GM23338 (cell line): ENCODE measurements at regions not wholly inside any gene's neighbourhood (a gene's known extent, or its start where the extent isn't known, plus 50 kb on each side); places are given as distances from the start of the nearest gene placed in this dataset.

Source experiments
- CREB1 ChIP-seq: fragments of 250-450 bp; sonication (Bioruptor Pico); IDR thresholded peaks from 2 replicates; pipeline ENCODE4 v1.5.0; 2020; ENCODE audit warnings: low read depth, mild to moderate bottlenecking, moderate library complexity
- EZH2 ChIP-seq: fragments of 200-600 bp; sonication (generic); IDR thresholded peaks from one replicate; pipeline ENCODE4 v1.8.0; 2017; ENCODE audit warnings: antibody characterized with exemption, mild to moderate bottlenecking, low read depth; ENCODE audit not compliant: unreplicated experiment
- EZH2phosphoT487 ChIP-seq: fragments of 200-600 bp; sonication (generic); IDR thresholded peaks from one replicate; pipeline ENCODE4 v1.8.1; 2018; ENCODE audit warnings: antibody characterized with exemption; ENCODE audit not compliant: unreplicated experiment
- JUNB ChIP-seq: IDR thresholded peaks from one replicate; pipeline ENCODE4 v1.6.1; 2016; ENCODE audit warnings: antibody characterized with exemption; ENCODE audit not compliant: unreplicated experiment
- POLR2AphosphoS5 ChIP-seq: IDR thresholded peaks from 2 replicates; pipeline ENCODE4 v1.6.1; 2016; ENCODE audit warnings: antibody characterized with exemption, low read depth
- STAT1 ChIP-seq: IDR thresholded peaks from one replicate; pipeline ENCODE4 v1.6.1; 2016; ENCODE audit warnings: antibody characterized with exemption; ENCODE audit not compliant: unreplicated experiment
- ZNF114 ChIP-seq: fragments of 250-450 bp; sonication (Bioruptor Pico); IDR thresholded peaks from 2 replicates; pipeline ENCODE4 v1.5.0; 2020; ENCODE audit warnings: mild to moderate bottlenecking, moderate library complexity
- ZNF331 ChIP-seq: fragments of 250-450 bp; sonication (Bioruptor Pico); IDR thresholded peaks from 2 replicates; pipeline ENCODE4 v1.5.0; 2020; ENCODE audit warnings: low read depth, mild to moderate bottlenecking, moderate library complexity
- TF ChIP-seq, protein P1 (sequence below), 2 experiments: fragments of 200-600 bp in 1 of 2; sonication (generic) in 1 of 2; conservative IDR thresholded peaks; 2 replicates each; pipeline versions ENCODE4 v1.5.1 to v1.6.1; 2016 to 2017; ENCODE audit warnings: antibody characterized with exemption in 2 of 2, low read depth in 2 of 2, mild to moderate bottlenecking in 2 of 2, moderate library complexity in 1 of 2
- TF ChIP-seq, protein P2 (sequence below): IDR thresholded peaks from one replicate; pipeline ENCODE4 v1.6.1; 2018; ENCODE audit warnings: antibody characterized with exemption; ENCODE audit not compliant: unreplicated experiment
- TF ChIP-seq, protein P3 (sequence below): fragments of 250-450 bp; sonication (Bioruptor Pico); IDR thresholded peaks from 2 replicates; pipeline ENCODE4 v1.5.0; 2020; ENCODE audit warnings: mild to moderate bottlenecking, moderate library complexity
- TF ChIP-seq, protein P4 (sequence below): IDR thresholded peaks from 2 replicates; pipeline ENCODE4 v1.6.1; 2016; ENCODE audit warnings: antibody characterized with exemption

DNA sequence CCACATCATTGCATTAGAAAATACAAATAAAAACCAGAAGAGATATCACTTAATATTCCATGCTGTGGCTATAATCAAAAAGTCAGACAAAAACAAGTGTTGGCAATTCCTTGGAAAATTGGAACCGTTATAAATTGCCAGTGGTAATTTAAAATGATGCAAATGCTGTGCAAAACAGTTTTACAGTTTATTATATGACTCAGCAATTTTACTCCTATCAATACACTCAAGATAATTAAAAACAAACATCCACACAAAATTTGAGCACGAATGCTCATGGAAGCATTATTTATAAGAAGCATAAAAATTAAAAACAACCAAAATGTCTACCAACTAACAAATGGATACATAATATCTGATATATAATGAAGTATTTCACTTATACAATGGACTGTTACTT is 728.8 kb downstream of the CBLN2 start:
- TF ChIP-seq, protein P1, sequence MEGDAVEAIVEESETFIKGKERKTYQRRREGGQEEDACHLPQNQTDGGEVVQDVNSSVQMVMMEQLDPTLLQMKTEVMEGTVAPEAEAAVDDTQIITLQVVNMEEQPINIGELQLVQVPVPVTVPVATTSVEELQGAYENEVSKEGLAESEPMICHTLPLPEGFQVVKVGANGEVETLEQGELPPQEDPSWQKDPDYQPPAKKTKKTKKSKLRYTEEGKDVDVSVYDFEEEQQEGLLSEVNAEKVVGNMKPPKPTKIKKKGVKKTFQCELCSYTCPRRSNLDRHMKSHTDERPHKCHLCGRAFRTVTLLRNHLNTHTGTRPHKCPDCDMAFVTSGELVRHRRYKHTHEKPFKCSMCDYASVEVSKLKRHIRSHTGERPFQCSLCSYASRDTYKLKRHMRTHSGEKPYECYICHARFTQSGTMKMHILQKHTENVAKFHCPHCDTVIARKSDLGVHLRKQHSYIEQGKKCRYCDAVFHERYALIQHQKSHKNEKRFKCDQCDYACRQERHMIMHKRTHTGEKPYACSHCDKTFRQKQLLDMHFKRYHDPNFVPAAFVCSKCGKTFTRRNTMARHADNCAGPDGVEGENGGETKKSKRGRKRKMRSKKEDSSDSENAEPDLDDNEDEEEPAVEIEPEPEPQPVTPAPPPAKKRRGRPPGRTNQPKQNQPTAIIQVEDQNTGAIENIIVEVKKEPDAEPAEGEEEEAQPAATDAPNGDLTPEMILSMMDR (conservative IDR thresholded peaks at IDR 0.05; ENCODE audit: low read depth in 2 of 2) = no peak
- TF ChIP-seq POLR2AphosphoS5 = no peak
- TF ChIP-seq, protein P2, sequence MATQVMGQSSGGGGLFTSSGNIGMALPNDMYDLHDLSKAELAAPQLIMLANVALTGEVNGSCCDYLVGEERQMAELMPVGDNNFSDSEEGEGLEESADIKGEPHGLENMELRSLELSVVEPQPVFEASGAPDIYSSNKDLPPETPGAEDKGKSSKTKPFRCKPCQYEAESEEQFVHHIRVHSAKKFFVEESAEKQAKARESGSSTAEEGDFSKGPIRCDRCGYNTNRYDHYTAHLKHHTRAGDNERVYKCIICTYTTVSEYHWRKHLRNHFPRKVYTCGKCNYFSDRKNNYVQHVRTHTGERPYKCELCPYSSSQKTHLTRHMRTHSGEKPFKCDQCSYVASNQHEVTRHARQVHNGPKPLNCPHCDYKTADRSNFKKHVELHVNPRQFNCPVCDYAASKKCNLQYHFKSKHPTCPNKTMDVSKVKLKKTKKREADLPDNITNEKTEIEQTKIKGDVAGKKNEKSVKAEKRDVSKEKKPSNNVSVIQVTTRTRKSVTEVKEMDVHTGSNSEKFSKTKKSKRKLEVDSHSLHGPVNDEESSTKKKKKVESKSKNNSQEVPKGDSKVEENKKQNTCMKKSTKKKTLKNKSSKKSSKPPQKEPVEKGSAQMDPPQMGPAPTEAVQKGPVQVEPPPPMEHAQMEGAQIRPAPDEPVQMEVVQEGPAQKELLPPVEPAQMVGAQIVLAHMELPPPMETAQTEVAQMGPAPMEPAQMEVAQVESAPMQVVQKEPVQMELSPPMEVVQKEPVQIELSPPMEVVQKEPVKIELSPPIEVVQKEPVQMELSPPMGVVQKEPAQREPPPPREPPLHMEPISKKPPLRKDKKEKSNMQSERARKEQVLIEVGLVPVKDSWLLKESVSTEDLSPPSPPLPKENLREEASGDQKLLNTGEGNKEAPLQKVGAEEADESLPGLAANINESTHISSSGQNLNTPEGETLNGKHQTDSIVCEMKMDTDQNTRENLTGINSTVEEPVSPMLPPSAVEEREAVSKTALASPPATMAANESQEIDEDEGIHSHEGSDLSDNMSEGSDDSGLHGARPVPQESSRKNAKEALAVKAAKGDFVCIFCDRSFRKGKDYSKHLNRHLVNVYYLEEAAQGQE = no peak
- no peak for TF ChIP-seq EZH2
- no peak for TF ChIP-seq JUNB
- TF ChIP-seq, protein P3, sequence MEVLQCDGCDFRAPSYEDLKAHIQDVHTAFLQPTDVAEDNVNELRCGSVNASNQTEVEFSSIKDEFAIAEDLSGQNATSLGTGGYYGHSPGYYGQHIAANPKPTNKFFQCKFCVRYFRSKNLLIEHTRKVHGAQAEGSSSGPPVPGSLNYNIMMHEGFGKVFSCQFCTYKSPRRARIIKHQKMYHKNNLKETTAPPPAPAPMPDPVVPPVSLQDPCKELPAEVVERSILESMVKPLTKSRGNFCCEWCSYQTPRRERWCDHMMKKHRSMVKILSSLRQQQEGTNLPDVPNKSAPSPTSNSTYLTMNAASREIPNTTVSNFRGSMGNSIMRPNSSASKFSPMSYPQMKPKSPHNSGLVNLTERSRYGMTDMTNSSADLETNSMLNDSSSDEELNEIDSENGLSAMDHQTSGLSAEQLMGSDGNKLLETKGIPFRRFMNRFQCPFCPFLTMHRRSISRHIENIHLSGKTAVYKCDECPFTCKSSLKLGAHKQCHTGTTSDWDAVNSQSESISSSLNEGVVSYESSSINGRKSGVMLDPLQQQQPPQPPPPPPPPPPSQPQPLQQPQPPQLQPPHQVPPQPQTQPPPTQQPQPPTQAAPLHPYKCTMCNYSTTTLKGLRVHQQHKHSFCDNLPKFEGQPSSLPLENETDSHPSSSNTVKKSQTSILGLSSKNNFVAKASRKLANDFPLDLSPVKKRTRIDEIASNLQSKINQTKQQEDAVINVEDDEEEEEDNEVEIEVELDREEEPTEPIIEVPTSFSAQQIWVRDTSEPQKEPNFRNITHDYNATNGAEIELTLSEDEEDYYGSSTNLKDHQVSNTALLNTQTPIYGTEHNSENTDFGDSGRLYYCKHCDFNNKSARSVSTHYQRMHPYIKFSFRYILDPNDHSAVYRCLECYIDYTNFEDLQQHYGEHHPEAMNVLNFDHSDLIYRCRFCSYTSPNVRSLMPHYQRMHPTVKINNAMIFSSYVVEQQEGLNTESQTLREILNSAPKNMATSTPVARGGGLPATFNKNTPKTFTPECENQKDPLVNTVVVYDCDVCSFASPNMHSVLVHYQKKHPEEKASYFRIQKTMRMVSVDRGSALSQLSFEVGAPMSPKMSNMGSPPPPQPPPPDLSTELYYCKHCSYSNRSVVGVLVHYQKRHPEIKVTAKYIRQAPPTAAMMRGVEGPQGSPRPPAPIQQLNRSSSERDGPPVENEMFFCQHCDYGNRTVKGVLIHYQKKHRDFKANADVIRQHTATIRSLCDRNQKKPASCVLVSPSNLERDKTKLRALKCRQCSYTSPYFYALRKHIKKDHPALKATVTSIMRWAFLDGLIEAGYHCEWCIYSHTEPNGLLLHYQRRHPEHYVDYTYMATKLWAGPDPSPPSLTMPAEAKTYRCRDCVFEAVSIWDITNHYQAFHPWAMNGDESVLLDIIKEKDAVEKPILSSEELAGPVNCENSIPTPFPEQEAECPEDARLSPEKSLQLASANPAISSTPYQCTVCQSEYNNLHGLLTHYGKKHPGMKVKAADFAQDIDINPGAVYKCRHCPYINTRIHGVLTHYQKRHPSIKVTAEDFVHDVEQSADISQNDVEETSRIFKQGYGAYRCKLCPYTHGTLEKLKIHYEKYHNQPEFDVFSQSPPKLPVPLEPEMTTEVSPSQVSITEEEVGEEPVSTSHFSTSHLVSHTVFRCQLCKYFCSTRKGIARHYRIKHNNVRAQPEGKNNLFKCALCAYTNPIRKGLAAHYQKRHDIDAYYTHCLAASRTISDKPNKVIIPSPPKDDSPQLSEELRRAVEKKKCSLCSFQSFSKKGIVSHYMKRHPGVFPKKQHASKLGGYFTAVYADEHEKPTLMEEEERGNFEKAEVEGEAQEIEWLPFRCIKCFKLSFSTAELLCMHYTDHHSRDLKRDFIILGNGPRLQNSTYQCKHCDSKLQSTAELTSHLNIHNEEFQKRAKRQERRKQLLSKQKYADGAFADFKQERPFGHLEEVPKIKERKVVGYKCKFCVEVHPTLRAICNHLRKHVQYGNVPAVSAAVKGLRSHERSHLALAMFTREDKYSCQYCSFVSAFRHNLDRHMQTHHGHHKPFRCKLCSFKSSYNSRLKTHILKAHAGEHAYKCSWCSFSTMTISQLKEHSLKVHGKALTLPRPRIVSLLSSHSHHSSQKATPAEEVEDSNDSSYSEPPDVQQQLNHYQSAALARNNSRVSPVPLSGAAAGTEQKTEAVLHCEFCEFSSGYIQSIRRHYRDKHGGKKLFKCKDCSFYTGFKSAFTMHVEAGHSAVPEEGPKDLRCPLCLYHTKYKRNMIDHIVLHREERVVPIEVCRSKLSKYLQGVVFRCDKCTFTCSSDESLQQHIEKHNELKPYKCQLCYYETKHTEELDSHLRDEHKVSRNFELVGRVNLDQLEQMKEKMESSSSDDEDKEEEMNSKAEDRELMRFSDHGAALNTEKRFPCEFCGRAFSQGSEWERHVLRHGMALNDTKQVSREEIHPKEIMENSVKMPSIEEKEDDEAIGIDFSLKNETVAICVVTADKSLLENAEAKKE (CRISPR knock-in tag) = no peak
- no peak for TF ChIP-seq CREB1 (CRISPR knock-in tag)
- TF ChIP-seq EZH2phosphoT487 = no peak
- no peak for TF ChIP-seq ZNF331
- no peak for TF ChIP-seq ZNF114
- no peak for TF ChIP-seq STAT1
- TF ChIP-seq, protein P4, sequence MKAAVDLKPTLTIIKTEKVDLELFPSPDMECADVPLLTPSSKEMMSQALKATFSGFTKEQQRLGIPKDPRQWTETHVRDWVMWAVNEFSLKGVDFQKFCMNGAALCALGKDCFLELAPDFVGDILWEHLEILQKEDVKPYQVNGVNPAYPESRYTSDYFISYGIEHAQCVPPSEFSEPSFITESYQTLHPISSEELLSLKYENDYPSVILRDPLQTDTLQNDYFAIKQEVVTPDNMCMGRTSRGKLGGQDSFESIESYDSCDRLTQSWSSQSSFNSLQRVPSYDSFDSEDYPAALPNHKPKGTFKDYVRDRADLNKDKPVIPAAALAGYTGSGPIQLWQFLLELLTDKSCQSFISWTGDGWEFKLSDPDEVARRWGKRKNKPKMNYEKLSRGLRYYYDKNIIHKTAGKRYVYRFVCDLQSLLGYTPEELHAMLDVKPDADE = no peak
